GM10248 (cell line): ENCODE measurements at regions not wholly inside any gene's neighbourhood (a gene's known extent, or its start where the extent isn't known, plus 50 kb on each side); places are given as distances from the start of the nearest gene placed in this dataset.

Experiments used
- CTCF ChIA-PET: fragments of 300-600 bp; sonication (Branson Sonifier 250); formaldehyde crosslinking; extraction: SDS; loops from one replicate; lab custom pipeline; 2021; ENCODE audit warnings: antibody characterized with exemption; lab: Yijun Ruan, JAX
- POLR2A ChIA-PET: fragments of 350-650 bp; sonication (Branson Sonifier 250); formaldehyde crosslinking; extraction: SDS; loops from one replicate; lab custom pipeline; 2020; ENCODE audit warnings: antibody characterized with exemption; lab: Yijun Ruan, JAX
- DNase-seq: peaks from one replicate; pipeline ENCODE4 v3.0.0; 2012; ENCODE audit errors: extremely low spot score
- TF ChIP-seq, protein P1 (sequence below): IDR thresholded peaks from 2 replicates; pipeline ENCODE4 v1.5.1; 2012; ENCODE audit warnings: mild to moderate bottlenecking, low read depth; ENCODE audit errors: extremely low read depth, missing control alignments, control extremely low read depth

- CTCF ChIA-PET = interaction anchor here (1.9 to 3.2 kb wide), 2 partner anchors 12 to 16 kb away, joined by 5 to 24 read pairs; no protein-coding TSS in a partner anchor
- POLR2A ChIA-PET = no interaction called here
- TF ChIP-seq, protein P1, sequence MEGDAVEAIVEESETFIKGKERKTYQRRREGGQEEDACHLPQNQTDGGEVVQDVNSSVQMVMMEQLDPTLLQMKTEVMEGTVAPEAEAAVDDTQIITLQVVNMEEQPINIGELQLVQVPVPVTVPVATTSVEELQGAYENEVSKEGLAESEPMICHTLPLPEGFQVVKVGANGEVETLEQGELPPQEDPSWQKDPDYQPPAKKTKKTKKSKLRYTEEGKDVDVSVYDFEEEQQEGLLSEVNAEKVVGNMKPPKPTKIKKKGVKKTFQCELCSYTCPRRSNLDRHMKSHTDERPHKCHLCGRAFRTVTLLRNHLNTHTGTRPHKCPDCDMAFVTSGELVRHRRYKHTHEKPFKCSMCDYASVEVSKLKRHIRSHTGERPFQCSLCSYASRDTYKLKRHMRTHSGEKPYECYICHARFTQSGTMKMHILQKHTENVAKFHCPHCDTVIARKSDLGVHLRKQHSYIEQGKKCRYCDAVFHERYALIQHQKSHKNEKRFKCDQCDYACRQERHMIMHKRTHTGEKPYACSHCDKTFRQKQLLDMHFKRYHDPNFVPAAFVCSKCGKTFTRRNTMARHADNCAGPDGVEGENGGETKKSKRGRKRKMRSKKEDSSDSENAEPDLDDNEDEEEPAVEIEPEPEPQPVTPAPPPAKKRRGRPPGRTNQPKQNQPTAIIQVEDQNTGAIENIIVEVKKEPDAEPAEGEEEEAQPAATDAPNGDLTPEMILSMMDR = no peak
These were observed 198.4 kb upstream of the KIAA1217 start for GRCh38 chr10:24010436-24010970.

GRCh38 chr10:24012249-24012803, 196.6 kb upstream of the KIAA1217 start:
- TF ChIP-seq, protein P1 = no peak
- DNase-seq = no peak
- ChIA-PET CTCF (no interaction called here), POLR2A (no interaction called here)

More at GRCh38 chr10:24010436-24010970, 198.4 kb upstream of the KIAA1217 start:
- no peak for DNase-seq

DNA sequence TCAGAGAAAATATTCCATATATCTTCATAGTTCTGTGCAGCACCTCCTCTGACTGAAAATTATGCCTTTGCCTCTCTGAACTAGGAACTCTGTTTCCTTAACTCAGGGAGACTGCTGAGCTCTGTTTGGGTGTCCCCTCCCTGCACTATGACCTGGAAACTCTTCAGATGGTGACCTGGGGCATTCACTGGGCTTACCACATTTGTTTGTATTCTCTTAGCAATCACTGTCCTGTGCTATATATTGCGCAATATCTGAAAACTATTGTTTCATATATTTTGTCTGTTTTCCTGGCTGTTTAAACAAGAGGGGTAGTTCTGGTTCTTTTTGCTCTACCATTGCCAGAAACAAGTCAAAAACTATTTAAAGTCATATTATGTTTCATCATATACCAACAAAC, 181.8 kb upstream of the KIAA1217 start:
- ChIA-PET POLR2A (no interaction called here), CTCF (no interaction called here)
- TF ChIP-seq, protein P1 = no peak
- DNase-seq = no peak

- TF ChIP-seq, protein P1 = no peak
- ChIA-PET POLR2A (no interaction called here), CTCF (interaction anchor here (0.9 to 1.3 kb wide), 2 partner anchors 10 to 13 kb away, joined by 3 read pairs; no protein-coding TSS in a partner anchor)
- DNase-seq = no peak
These were observed 174.4 kb upstream of the KIAA1217 start for GRCh38 chr10:24034571-24034970.

- DNase-seq = no peak
- TF ChIP-seq, protein P1 = no peak
- POLR2A ChIA-PET = no interaction called here
- CTCF ChIA-PET = interaction anchor here (1.0 kb wide), 1 partner anchor 117 kb away, joined by 3 read pairs; no protein-coding TSS in a partner anchor
These were observed 173.2 kb upstream of the KIAA1217 start for GRCh38 chr10:24035761-24036160.

- DNase-seq = no peak
- ChIA-PET POLR2A (no interaction called here), CTCF (no interaction called here)
- TF ChIP-seq, protein P1 = no peak
These were observed 169.6 kb upstream of the KIAA1217 start for GRCh38 chr10:24039315-24039714.

DNA sequence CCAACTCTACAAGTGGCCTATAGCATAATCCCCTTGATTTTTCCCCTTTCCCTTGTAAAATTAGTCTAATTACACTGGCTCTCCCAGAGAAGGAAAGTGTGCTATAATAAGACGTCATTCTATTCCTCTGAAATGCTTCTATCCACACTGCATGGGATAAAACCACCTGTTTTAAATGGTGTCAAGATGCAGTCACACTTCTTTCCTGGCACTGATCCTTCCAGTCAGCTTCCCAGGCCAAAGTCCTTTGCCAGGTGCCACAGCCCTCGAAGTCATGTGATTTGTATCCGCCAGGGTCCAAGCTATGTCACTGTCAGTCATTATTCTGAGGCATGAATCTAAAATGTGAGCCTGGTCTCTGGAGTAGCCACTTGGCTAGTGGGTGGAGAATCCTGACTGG, 169.0 kb upstream of the KIAA1217 start:
- ChIA-PET POLR2A (no interaction called here), CTCF (no interaction called here)
- TF ChIP-seq, protein P1 = no peak
- DNase-seq = no peak
